Astrocyte (in vitro differentiated cells and primary cell): ENCODE measurements at regions not wholly inside any gene's neighbourhood (a gene's known extent, or its start where the extent isn't known, plus 50 kb on each side); places are given as distances from the start of the nearest gene placed in this dataset.

Experiments used
- EZH2 ChIP-seq: IDR thresholded peaks from 2 replicates; pipeline ENCODE4 v1.6.1; 2012; ENCODE audit warnings: mild to moderate bottlenecking, low read length, inconsistent platforms; ENCODE audit not compliant: insufficient read depth
- TF ChIP-seq, protein P1 (sequence below): IDR thresholded peaks from 2 replicates; pipeline ENCODE4 v1.5.1; 2011; ENCODE audit warnings: low read depth, mild to moderate bottlenecking, inconsistent platforms, low read length, moderate library complexity; ENCODE audit not compliant: insufficient read depth

DNA sequence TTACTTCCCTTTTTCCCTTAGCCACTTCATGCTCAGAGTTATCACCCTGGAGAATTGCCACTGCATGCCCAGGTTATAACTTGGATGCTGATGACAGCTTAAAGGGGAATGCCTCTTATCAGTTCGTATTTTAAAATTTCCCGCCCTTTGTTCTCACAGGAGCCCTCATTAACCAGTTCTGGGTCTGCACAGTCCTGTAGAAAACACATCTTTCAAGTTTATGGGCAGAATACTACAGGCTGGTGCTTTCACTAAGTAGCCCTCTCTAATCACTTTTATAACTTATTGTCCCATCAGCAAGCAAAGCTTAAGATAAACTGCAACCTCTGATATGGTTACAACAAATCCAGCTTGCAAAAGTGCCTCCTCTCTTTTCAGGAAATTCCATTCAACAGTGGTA is 587.3 kb upstream of the UBE2E2 start:
- TF ChIP-seq, protein P1, sequence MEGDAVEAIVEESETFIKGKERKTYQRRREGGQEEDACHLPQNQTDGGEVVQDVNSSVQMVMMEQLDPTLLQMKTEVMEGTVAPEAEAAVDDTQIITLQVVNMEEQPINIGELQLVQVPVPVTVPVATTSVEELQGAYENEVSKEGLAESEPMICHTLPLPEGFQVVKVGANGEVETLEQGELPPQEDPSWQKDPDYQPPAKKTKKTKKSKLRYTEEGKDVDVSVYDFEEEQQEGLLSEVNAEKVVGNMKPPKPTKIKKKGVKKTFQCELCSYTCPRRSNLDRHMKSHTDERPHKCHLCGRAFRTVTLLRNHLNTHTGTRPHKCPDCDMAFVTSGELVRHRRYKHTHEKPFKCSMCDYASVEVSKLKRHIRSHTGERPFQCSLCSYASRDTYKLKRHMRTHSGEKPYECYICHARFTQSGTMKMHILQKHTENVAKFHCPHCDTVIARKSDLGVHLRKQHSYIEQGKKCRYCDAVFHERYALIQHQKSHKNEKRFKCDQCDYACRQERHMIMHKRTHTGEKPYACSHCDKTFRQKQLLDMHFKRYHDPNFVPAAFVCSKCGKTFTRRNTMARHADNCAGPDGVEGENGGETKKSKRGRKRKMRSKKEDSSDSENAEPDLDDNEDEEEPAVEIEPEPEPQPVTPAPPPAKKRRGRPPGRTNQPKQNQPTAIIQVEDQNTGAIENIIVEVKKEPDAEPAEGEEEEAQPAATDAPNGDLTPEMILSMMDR = no peak
- TF ChIP-seq EZH2 = no peak
